ENCODE measurements at regions not wholly inside any gene's neighbourhood (a gene's known extent, or its start where the extent isn't known, plus 50 kb on each side); places are given as distances from the start of the nearest gene placed in this dataset.

GRCh38 chr4:4758681-4759080 lies 100.8 kb upstream of the MSX1 start:
- TF ChIP-seq CTCF (IDR thresholded peaks at IDR 0.05 in 8 of 11, conservative IDR thresholded peaks at IDR 0.05 in 3 of 11): no peak
- TF ChIP-seq POLR2A (IDR thresholded peaks at IDR 0.05): no peak

Data from spleen (tissue), 7 donors.